Pancreas (tissue), 10 donors: ENCODE measurements at regions not wholly inside any gene's neighbourhood (a gene's known extent, or its start where the extent isn't known, plus 50 kb on each side); places are given as distances from the start of the nearest gene placed in this dataset.

Source experiments
- ATAC-seq, 4 donors: fragments of 200-7000 bp; cut with Tn5 transposase; one replicate each; pipeline versions ENCODE4 v1.8.0 to v1.9.1; 2020; ENCODE audit warnings: mild to moderate bottlenecking in 4 of 4, moderate library complexity in 4 of 4
- DNase-seq, 6 donors: peaks; one replicate each; pipeline ENCODE4 v3.0.0-alpha.2; 2020
- FAIRE-seq: peaks from 2 replicates; lab custom pipeline; 2012; peaks lifted over from hg19 to GRCh38; lab: Jason Lieb, UNC
- H3K27ac ChIP-seq, 4 donors: fragments of 200-600 bp; sonication (generic); 1 replicate in 3 of 4; 2 replicates in 1 of 4; pipeline versions ENCODE4 v1.5.0 to v1.8.0; 2020
- H3K27me3 ChIP-seq, 4 donors: fragments of 200-600 bp; one replicate each; pipeline ENCODE4 v1.8.0; 2021
- H3K36me3 ChIP-seq, 3 donors: fragments of 200-600 bp; sonication (generic) in 1 of 3; one replicate each; pipeline versions ENCODE4 v1.5.0 to v1.8.0; 2020 to 2021
- H3K4me1 ChIP-seq, 3 donors: fragments of 200-600 bp; one replicate each; pipeline ENCODE4 v1.8.0; 2021
- H3K4me3 ChIP-seq, 4 donors: fragments of 200-600 bp; sonication (generic) in 2 of 4; one replicate each; pipeline versions ENCODE4 v1.5.0 to v1.8.0; 2020 to 2021
- H3K9me3 ChIP-seq, 4 donors: fragments of 200-600 bp; one replicate each; pipeline ENCODE4 v1.8.0; 2021
- CTCF ChIP-seq, 4 donors: fragments of 200-600 bp; sonication (generic) in 3 of 4; IDR thresholded peaks; one replicate each; pipeline versions ENCODE4 v1.5.0 to v1.8.0; 2021; ENCODE audit warnings: antibody characterized with exemption in 4 of 4
- WGBS, 2 donors: extraction: QIAGEN DNeasy Blood & Tissue Kit; methylation state at CpG; one replicate each; pipeline ENCODE4 v1.1.7; 2013; 5-methylcytosine and 5-hydroxymethylcytosine counted together
- intact Hi-C, 3 donors: fragments of 100-400 bp; cut with DNase I; formaldehyde crosslinking; loops; one replicate each; pipeline versions ENCODE4 v1.11.1 to v1.14.2; 2022
- donor health status: healthy with polysubstance abuse.
- donor health status: DM: no; HTN: no; CAD: no; lungs with moderate emphysema.
- donor health status: DM: no; HTN: no; CAD: no.
- donor health status: control.
- donor health status: control.
- donor health status: Bipolar disorder and iron deficiency.
- donor health status: DM: yes; HTN: yes; CAD: no.
- donor health status: DM: no; HTN: no; CAD: no.
- donor health status: DM: no; HTN: no; CAD: no.
- donor health status: DM: yes; HTN: yes; CAD: no.

GRCh38 chr13:54226876-54227275 is 1198.3 kb downstream of the OLFM4 start:
- intact Hi-C loops: no loop called here
- no peak overlapping the region for H3K27ac ChIP-seq
- no peaks in the 10 kb centered on the region for H3K27me3 ChIP-seq
- H3K4me3 ChIP-seq: no peak overlapping the region
- H3K9me3 ChIP-seq: no peaks in the 10 kb centered on the region
- FAIRE-seq: no peak
- no peak for TF ChIP-seq CTCF (IDR thresholded peaks at IDR 0.05)
- no peaks in the 10 kb centered on the region for H3K4me1 ChIP-seq
- WGBS, 2 donors: 53 to 67% methylated on average over 1 of the region's 1 CpG
- DNase-seq: no peak
- H3K36me3 ChIP-seq: no peaks in the 10 kb centered on the region
- no peak for ATAC-seq

- Histone ChIP-seq H3K27ac (no peak overlapping the region), H3K9me3 (no peaks in the 10 kb centered on the region), H3K4me1 (no peaks in the 10 kb centered on the region), H3K4me3 (no peak overlapping the region), H3K27me3 (no peaks in the 10 kb centered on the region), H3K36me3 (no peaks in the 10 kb centered on the region)
- 31 to 49% methylated on average over 1 of the region's 1 CpG for WGBS, 2 donors
- DNase-seq (no peak), FAIRE-seq (no peak), ATAC-seq (no peak)
- TF ChIP-seq CTCF (IDR thresholded peaks at IDR 0.05): no peak
- intact Hi-C loops: no loop called here
These were observed 1204.1 kb downstream of the OLFM4 start for GRCh38 chr13:54232700-54233099.

DNA sequence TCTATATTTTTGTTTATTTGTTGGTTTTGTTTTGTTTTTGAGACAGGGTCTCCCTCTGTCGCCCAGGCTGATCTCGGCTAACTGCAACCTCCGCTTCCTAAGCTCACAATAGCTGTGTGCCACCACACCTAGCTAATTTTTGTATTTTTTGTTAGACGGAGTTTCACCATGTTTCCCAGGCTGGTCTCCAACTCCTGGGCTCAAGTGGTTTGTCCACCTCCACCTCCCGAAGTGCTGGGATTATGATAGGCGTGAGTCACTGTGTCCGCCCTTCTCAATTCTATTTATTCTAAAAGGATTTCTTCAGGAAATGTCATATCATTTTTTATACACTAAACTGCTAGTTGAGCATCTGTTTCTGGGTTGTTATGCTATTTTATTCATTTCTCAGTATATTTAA is 1206.0 kb downstream of the OLFM4 start:
- Histone ChIP-seq H3K27me3 (no peaks in the 10 kb centered on the region), H3K9me3 (no peaks in the 10 kb centered on the region), H3K36me3 (no peaks in the 10 kb centered on the region), H3K4me1 (no peaks in the 10 kb centered on the region), H3K4me3 (no peak overlapping the region), H3K27ac (no peak overlapping the region)
- DNase-seq: no peak
- no peak for TF ChIP-seq CTCF (IDR thresholded peaks at IDR 0.05)
- no peak for ATAC-seq
- intact Hi-C loops: no loop called here
- FAIRE-seq: no peak
- WGBS, 2 donors: 89 to 94% methylated on average over 7 of the region's 7 CpGs

DNA sequence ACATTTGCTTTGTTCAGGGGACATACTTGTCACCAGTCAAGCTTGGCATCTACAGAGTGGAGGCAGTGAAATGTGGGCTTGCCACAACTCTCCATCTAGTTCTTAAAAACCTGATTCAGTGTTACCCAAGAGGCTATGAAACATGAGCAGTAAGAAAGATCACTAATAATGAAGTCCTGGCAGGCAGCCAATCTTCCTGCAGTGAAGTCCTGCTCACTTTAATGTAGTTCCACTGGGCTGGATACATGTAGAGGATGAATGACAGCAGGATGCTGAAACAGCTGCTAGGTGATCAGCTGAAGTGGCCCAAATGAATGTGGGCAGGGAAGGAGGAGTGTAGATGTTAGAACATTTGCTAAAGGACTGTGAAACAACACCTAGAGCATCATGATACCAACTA is 1213.1 kb downstream of the OLFM4 start:
- intact Hi-C loops: no loop called here
- no peak for TF ChIP-seq CTCF (IDR thresholded peaks at IDR 0.05)
- H3K27ac ChIP-seq: no peak overlapping the region
- FAIRE-seq (no peak), ATAC-seq (no peak), DNase-seq (no peak)
- H3K4me1 ChIP-seq: no peaks in the 10 kb centered on the region
- H3K27me3 ChIP-seq: no peaks in the 10 kb centered on the region
- H3K36me3 ChIP-seq: no peaks in the 10 kb centered on the region
- no peak overlapping the region for H3K4me3 ChIP-seq
- no peaks in the 10 kb centered on the region for H3K9me3 ChIP-seq

- WGBS, 2 donors: 47 to 68% methylated on average over 3 of the region's 3 CpGs
- intact Hi-C loops: no loop called here
- ATAC-seq: no peak
These were observed 1219.7 kb downstream of the OLFM4 start for GRCh38 chr13:54248306-54248705.

More at GRCh38 chr13:54248306-54248705, 1219.7 kb downstream of the OLFM4 start:
- Histone ChIP-seq H3K27me3 (no peaks in the 10 kb centered on the region), H3K4me1 (no peaks in the 10 kb centered on the region), H3K27ac (no peak overlapping the region), H3K36me3 (no peaks in the 10 kb centered on the region), H3K4me3 (no peak overlapping the region), H3K9me3 (no peaks in the 10 kb centered on the region)
- FAIRE-seq (no peak), DNase-seq (no peak)
- TF ChIP-seq CTCF (IDR thresholded peaks at IDR 0.05): no peak
